GM19452 (cell line): ENCODE measurements at regions not wholly inside any gene's neighbourhood (a gene's known extent, or its start where the extent isn't known, plus 50 kb on each side); places are given as distances from the start of the nearest gene placed in this dataset.

Source experiments
- ATAC-seq: cut with Tn5 transposase; IDR thresholded peaks from one replicate; pipeline ENCODE4 v1.9.1; 2021; ENCODE audit not compliant: unreplicated experiment

DNA sequence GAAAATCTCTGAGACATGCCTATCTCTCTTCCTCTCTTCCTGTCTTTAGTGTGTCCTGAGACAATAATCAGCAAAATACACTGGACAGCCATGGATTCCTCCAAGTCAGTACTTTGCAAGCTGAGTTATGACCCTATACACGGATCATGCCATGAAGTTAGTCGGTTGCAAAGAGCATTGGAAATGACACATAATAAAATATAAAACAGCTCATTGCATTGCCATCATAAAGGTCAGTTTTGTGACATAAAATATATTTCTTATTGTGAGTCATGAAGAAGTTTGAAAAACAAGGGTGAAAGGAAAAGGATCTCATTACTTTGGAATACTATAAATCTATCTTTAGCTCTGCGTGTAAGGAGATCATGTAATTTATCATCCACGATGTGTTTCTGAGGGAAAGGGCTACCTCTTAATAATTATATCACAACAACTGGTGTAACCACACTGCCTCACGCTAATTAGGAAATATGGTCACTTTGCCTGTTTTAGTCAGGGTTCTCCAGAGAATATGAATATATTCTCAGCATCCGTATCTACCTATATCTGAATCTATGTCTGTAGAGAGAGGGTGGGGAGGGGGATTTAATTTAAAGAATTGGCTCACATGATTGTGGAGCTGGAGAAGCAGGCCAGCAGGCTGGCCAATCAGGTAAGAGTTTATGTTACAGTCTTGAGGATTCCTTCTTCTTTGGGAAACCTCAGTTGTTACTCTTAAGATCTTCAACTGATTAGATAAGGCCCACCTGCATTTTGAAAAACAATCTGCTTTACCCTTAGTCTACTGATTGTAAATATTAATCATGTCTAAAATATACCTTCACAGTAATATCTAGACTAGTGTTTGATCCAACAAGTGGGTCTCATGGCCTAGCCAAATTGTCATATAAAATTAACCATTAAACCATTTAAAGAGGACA, 198.8 kb downstream of the FAT3 start:
- ATAC-seq: no peak

DNA sequence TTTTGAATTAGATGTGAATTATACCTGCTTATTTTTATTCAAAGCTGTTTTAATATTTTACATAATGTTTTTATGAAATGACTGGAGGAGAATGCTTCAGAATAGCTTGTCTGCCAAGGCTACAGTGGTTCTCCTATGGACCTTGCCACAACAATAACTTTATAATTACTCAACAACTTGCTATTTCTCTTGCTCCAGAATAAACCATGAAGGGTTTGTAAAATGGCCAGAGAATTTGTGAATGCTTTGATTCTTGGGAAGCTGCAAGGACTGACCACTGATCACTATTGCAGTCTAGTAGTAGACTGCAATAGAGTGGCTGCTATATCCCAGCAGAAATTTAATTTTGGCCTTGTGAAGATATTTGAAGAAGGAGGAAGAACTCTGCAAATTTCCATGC, 199.7 kb downstream of the FAT3 start:
- no peak for ATAC-seq

DNA sequence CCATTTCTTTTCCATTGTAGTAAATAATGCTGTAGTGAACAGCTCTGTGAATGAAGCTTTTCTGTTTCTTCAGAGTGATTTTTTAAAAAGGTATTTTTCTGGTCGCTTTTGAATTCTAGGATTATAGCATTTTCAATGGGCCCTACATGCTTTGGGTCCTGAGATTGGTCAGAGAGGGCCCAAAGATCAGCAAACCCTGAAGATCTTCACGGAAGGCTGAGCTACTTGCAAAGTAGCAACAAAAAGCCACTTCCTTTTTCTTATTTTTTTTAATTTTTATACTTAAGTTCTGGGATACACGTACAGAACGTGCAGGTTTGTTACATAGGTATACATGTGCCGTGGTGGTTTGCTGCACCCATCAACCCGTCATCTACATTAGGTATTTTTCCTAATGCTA, 200.5 kb downstream of the FAT3 start:
- ATAC-seq: no peak

GRCh38 chr11:92432515-92432914, 207.9 kb downstream of the FAT3 start:
- no peak for ATAC-seq

GRCh38 chr11:92436034-92436920, 211.7 kb downstream of the FAT3 start:
- ATAC-seq: no peak

DNA sequence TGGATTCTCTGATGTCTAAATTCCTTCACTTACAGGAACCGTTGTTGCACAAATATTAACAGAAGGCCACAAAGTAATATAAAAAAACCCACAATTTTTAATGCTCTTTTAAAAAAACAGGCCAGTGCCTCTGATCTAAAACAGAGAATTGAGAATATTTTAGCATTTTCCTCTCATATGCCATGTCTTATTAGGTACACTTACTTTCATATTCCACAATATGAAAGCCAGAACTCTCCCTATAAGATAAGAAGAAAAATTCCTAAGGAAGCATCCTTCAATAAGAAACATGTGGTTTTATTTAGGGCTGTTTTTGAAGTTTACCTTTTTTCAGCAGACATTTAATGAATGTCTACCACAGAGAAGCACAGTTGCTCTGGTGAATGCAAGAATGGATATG, 214.5 kb downstream of the FAT3 start:
- ATAC-seq: no peak

DNA sequence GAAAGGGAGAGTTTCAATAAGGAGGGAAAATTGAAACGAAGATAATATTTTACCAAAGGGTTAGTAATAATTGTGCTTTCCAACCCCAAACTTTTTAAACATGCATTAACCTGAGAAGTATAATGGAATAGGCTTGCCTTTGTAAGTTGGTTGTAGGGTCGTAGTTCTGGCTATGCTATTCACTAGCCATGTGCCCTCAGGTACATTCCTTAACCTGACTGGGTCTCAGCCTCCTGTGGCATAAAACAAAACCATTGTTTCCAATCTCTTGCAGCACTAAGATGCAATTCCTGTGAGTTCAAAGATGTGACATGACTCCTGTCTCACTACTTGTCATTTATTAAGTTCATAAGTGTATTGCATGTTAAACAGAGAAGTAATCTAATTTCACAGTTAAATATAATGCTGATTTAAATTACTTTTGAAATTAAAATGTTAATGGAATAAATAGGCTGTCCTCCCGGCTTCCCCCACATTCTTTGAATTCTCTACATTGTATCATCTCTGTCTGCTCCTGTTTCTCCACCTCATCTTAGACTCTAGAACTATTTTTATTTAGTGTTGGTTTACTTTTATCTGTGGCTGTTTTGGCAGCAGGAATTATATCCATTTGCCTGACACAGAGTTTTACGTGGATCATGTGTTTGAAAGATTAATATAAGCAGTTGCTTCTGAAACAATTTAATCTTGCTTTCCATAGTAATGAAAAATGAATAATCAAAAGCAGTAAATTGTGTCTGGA, 216.3 kb downstream of the FAT3 start:
- ATAC-seq: no peak

- no peak for ATAC-seq
Observed at GRCh38 chr11:92441443-92441726, 216.8 kb downstream of the FAT3 start.

- ATAC-seq: no peak
Observed at GRCh38 chr11:92443199-92443598, 218.6 kb downstream of the FAT3 start.

GRCh38 chr11:92447586-92447985, 223.0 kb downstream of the FAT3 start:
- no peak for ATAC-seq

- ATAC-seq: no peak
Observed at GRCh38 chr11:92449222-92449621, 224.6 kb downstream of the FAT3 start.

GRCh38 chr11:92449780-92450179, 225.2 kb downstream of the FAT3 start:
- no peak for ATAC-seq

- ATAC-seq: no peak
Observed at GRCh38 chr11:92451063-92451462, 226.4 kb downstream of the FAT3 start.

DNA sequence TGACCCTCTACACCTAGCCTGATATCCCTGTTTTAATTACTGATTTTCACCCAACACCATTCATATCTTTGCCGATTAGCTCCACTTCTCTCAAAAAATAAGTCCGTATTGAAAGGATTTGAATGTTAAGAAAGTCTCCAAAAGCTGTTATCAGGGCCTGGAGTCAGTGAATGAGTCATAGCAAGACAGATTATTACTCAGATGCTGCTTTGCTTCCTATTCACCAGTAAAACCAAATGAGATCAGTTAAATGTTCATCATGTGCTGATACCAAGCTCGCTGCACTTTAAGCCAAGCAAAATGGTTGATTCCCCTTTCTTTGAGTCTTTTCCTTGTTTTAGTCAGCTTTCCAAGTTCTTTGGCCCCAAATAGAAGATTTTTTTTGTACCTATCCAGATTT, 228.4 kb downstream of the FAT3 start:
- ATAC-seq: no peak

DNA sequence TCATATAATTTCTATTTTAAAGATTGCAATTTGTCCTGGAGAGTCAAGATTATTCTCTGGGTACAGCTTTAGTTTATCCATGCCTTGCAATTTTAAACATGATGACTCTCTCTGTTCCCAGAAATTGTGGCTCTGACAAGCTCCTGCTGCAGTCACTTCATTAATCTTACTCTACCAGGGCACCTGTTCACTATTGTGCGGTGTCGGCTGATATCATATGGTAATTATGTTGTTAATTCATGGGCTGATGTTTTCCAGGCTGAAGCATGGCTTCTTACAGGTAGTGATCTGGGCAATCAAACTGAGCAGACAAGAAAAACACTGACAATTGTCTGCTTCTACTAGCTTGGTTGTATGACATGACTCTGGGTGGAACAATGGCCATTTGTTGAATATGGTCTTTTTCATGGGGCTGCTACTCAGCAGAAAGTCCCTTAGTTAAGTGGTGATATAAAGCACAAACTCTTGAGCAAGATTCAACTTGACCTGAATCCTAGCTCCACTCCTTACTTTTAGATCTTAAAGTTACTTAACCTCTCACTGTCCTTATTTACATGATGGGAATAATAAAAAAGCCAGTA, 230.7 kb downstream of the FAT3 start:
- no peak for ATAC-seq

DNA sequence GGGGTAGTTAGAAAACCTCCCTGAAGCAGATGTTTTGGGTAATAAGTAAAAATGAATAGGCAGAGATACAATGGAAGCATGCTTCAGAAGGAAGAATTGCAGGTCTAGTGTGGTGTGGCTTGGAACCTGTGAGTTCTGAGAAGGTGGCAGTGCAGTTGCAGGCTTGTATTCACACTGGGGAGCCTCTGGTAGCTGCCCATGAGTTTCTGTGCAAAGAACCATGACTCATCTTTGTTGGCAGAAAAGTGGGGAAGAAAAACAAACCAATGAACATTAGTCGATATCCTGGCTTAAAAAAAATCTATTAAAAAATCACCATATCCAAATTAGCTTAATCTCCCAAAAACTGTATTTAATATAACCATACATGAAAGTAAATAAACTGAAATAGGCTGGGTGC, 232.6 kb downstream of the FAT3 start:
- no peak for ATAC-seq

DNA sequence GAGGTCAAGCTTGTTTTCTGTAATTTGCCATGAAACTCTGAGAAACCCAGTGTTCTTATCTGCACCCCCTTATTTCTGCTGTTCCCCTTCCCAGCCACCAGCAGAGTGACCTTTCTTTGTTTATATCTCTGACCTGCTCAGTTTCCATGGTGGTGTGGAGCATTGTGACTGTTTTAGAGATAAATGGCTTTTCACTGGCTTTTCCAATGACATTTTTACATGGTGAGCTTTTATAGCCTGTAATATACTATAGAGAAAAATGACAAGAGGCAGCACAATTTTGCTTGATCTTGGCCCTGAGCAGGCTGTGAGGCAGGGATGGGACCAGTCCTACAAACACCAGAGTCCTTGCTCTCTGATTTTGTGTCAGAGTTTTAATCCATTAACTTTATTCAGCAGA, 233.9 kb downstream of the FAT3 start:
- ATAC-seq: no peak

GRCh38 chr11:92460213-92460612, 235.6 kb downstream of the FAT3 start:
- ATAC-seq: no peak

DNA sequence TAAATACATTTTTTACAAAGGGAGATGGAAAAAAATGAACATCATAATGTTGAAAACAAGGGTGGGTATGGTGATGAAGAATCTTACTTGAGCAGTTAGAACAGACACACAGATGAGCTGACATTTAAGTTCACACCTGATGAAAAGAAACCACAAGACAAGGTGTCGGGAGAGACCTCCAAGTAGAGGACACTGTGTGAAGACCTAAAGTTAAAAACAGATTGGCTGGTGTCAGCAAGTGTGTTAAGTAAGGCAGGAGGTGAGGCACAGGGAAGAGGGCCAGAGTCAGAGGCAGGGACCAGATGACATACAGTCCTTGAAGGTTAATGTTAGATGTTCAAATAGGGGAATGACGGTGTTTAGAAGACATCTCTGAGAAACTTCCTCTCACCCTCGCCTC, 236.8 kb downstream of the FAT3 start:
- ATAC-seq: no peak

DNA sequence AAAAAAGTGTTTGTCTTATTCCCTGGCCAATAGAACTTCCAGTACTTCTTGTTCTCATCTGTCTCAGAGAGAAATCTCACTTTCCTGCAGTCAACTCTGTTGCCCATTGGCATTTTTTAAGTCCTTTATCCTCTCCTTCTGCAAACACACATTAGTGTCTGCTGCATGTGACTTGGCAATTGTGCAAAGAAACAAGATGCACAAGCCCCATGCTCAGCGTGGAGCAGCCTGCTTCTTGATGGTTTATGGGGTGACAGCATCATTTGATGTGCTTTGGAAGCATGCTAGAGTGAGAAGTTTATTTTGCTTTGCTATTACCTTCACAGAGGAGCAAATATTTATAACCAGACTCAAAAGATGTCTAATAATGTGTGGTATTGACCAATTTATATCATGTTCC, 238.2 kb downstream of the FAT3 start:
- no peak for ATAC-seq

- ATAC-seq: no peak
Observed at GRCh38 chr11:92464822-92465221, 240.2 kb downstream of the FAT3 start.
